HepG2 (cell line): ENCODE measurements at regions not wholly inside any gene's neighbourhood (a gene's known extent, or its start where the extent isn't known, plus 50 kb on each side); places are given as distances from the start of the nearest gene placed in this dataset.
A peak's percentile ranks its signal among the peaks of the same experiment; 100 is the strongest.

Experiments
- ARNTL ChIP-seq: sonication (generic); formaldehyde crosslinking; IDR thresholded peaks from 2 replicates; pipeline ENCODE4 v1.4.0; 2020; ENCODE audit warnings: mild to moderate bottlenecking, missing genetic modification reagents
- DNMT3B ChIP-seq: conservative IDR thresholded peaks from 2 replicates; pipeline ENCODE4 v1.6.1; 2016; ENCODE audit warnings: missing biosample characterization, control low read depth
- ESRRA ChIP-seq: sonication (generic); formaldehyde crosslinking; IDR thresholded peaks from 2 replicates; pipeline ENCODE4 v1.5.1; 2020; ENCODE audit warnings: mild to moderate bottlenecking, low read depth, missing genetic modification reagents
- GFI1 ChIP-seq: sonication (generic); formaldehyde crosslinking; IDR thresholded peaks from 2 replicates; pipeline ENCODE4 v1.5.0; 2020; ENCODE audit warnings: missing genetic modification reagents, mild to moderate bottlenecking, borderline replicate concordance
- HMG20A ChIP-seq: IDR thresholded peaks from 2 replicates; pipeline ENCODE4 v1.6.1; 2016; ENCODE audit warnings: borderline replicate concordance
- ISL2 ChIP-seq: sonication (generic); formaldehyde crosslinking; IDR thresholded peaks from 2 replicates; pipeline ENCODE4 v1.5.0; 2020; ENCODE audit warnings: missing genetic modification reagents
- KAT7 ChIP-seq: IDR thresholded peaks from 2 replicates; pipeline ENCODE4 v1.6.1; 2018; ENCODE audit warnings: borderline replicate concordance, missing compliant biosample characterization
- KLF16 ChIP-seq, 2 experiments: sonication (generic) in 1 of 2; formaldehyde crosslinking in 1 of 2; IDR thresholded peaks; 2 replicates each; pipeline versions ENCODE4 v1.6.1 to v1.8.0; 2016 to 2023; ENCODE audit warnings: missing genetic modification reagents in 2 of 2, missing compliant biosample characterization in 1 of 2
- MIER2 ChIP-seq: IDR thresholded peaks from 2 replicates; pipeline ENCODE4 v1.6.1; 2016; ENCODE audit warnings: missing biosample characterization, missing genetic modification reagents
- MTERF4 ChIP-seq: sonication (generic); formaldehyde crosslinking; IDR thresholded peaks from 2 replicates; pipeline ENCODE4 v1.8.0; 2023; ENCODE audit warnings: mild to moderate bottlenecking, missing genetic modification reagents
- NR2F1 ChIP-seq, 2 experiments: fragments of 450-650 bp in 1 of 2; formaldehyde crosslinking in 1 of 2; IDR thresholded peaks; 2 replicates each; pipeline versions ENCODE4 v1.5.0 to v1.6.1; 2016 to 2020; ENCODE audit warnings: mild to moderate bottlenecking in 1 of 2, missing compliant biosample characterization in 1 of 2, missing genetic modification reagents in 1 of 2, moderate library complexity in 1 of 2
- RBM22 ChIP-seq: fragments of 200-400 bp; formaldehyde crosslinking; optimal IDR thresholded peaks from 2 replicates; pipeline ENCODE3; 2017; ENCODE audit warnings: mild to moderate bottlenecking, low read length, moderate library complexity
- SIX1 ChIP-seq: sonication (generic); formaldehyde crosslinking; IDR thresholded peaks from 2 replicates; pipeline ENCODE4 v1.4.0; 2020; ENCODE audit warnings: missing genetic modification reagents, borderline replicate concordance
- SRSF9 ChIP-seq: fragments of 200-400 bp; formaldehyde crosslinking; IDR thresholded peaks from 2 replicates; pipeline ENCODE4 v1.6.1; 2018; ENCODE audit warnings: borderline replicate concordance, mild to moderate bottlenecking, low read depth, low read length; ENCODE audit not compliant: insufficient read depth, poor library complexity, severe bottlenecking
- STAG1 ChIP-seq: sonication (generic); formaldehyde crosslinking; IDR thresholded peaks from 2 replicates; pipeline ENCODE4 v1.4.0; 2020; ENCODE audit warnings: missing genetic modification reagents
- TFDP1 ChIP-seq: IDR thresholded peaks from 2 replicates; pipeline ENCODE4 v1.6.1; 2016; ENCODE audit warnings: missing compliant biosample characterization, missing genetic modification reagents, borderline replicate concordance
- ZBED4 ChIP-seq: sonication (generic); formaldehyde crosslinking; IDR thresholded peaks from 2 replicates; pipeline ENCODE4 v1.4.0; 2020; ENCODE audit warnings: missing genetic modification reagents, borderline replicate concordance
- ZFP1 ChIP-seq: IDR thresholded peaks from 2 replicates; pipeline ENCODE4 v1.6.1; 2016
- ZFP36 ChIP-seq: fragments of 150-350 bp; IDR thresholded peaks from 2 replicates; pipeline ENCODE4 v1.6.1; 2018; ENCODE audit warnings: borderline replicate concordance, low read length, low read depth; ENCODE audit not compliant: partially characterized antibody
- ZNF12 ChIP-seq: sonication (generic); formaldehyde crosslinking; IDR thresholded peaks from 2 replicates; pipeline ENCODE4 v1.5.0; 2020; ENCODE audit warnings: missing genetic modification reagents
- ZNF121 ChIP-seq: sonication (generic); formaldehyde crosslinking; IDR thresholded peaks from 2 replicates; pipeline ENCODE4 v1.5.0; 2020; ENCODE audit warnings: mild to moderate bottlenecking, missing genetic modification reagents
- ZNF557 ChIP-seq: sonication (generic); formaldehyde crosslinking; IDR thresholded peaks from 2 replicates; pipeline ENCODE4 v1.4.0; 2020; ENCODE audit warnings: missing genetic modification reagents
- ZNF614 ChIP-seq: IDR thresholded peaks from 2 replicates; pipeline ENCODE4 v1.6.1; 2018; ENCODE audit warnings: missing biosample characterization, missing genetic modification reagents, inconsistent platforms, borderline replicate concordance
- TF ChIP-seq, protein P1 (sequence below): sonication (generic); formaldehyde crosslinking; IDR thresholded peaks from 2 replicates; pipeline ENCODE4 v1.5.0; 2020; ENCODE audit warnings: mild to moderate bottlenecking, low read depth, missing genetic modification reagents, borderline replicate concordance

DNA sequence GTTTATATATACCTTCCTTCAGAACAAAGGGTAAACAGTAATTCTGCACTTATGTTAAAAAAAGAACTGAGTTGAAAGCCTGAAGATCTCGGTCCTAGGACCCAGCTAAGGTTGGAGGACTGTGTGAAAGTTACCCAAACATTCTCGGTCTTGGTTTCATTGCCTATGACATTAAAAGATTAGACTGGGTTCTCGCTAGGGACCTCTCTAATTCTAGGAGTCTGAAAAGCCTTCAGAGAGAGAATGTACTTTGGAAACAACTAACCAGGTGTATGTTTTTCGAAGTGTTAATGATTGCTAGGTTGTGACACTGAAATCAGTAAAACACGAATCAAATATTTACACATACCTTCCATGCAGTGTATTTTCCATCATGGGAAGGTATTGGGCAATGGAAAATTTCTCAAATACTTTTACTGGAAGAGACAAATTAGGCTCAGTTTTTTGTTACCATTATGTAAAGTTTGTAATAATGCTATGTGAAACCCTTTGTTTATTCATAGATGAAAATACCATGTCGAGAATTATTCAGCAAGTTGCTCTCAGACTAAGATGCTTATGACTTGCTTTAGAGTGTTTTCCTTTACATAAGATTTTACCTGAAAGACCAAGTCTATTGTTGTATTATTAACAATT is 113.7 kb upstream of the LOC128125822 start (continued):
- TF ChIP-seq SRSF9 (no peak), RBM22 (no peak), ZFP36 (no peak), ZBED4 (CRISPR knock-in tag) (peak; percentile 77), ARNTL (CRISPR knock-in tag) (0 out of 2 replicates have a peak, but pooled peaks have one; percentile 71), MIER2 (peak; percentile 77), GFI1 (CRISPR knock-in tag) (peak; percentile 88; the same call in 1 of the 2 replicates), ZNF557 (CRISPR knock-in tag) (peak; percentile 80; the same call in 1 of the 2 replicates), ESRRA (CRISPR knock-in tag) (peak; percentile 66), ISL2 (CRISPR knock-in tag) (peak; percentile 100), ZNF12 (CRISPR knock-in tag) (peak; percentile 79; the same call in 1 of the 2 replicates), KLF16 (CRISPR knock-in tag; IDR thresholded peaks at IDR 0.05) (peak in 1 of 2 experiments; percentile 94; a peak in 2 of 4 replicates), TFDP1 (CRISPR knock-in tag) (peak; percentile 45; the same call in 1 of the 2 replicates), MTERF4 (no peak), KAT7 (no peak), HMG20A (CRISPR knock-in tag) (peak; percentile 99), NR2F1 (CRISPR knock-in tag; IDR thresholded peaks at IDR 0.05) (peak in 1 of 2 experiments; percentile 68; a peak in 2 of 4 replicates), SIX1 (peak; percentile 89), STAG1 (CRISPR knock-in tag) (peak; percentile 48), ZNF614 (CRISPR knock-in tag) (peak; percentile 86), ZFP1 (CRISPR knock-in tag) (peak; percentile 93), ZNF121 (peak; percentile 69), DNMT3B (CRISPR knock-in tag) (peak; percentile 95; the same call in 1 of the 2 replicates)
- TF ChIP-seq, protein P1, sequence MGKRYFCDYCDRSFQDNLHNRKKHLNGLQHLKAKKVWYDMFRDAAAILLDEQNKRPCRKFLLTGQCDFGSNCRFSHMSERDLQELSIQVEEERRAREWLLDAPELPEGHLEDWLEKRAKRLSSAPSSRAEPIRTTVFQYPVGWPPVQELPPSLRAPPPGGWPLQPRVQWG (CRISPR knock-in tag), result no peak
